ENCODE measurements at regions not wholly inside any gene's neighbourhood (a gene's known extent, or its start where the extent isn't known, plus 50 kb on each side); places are given as distances from the start of the nearest gene placed in this dataset.

DNA sequence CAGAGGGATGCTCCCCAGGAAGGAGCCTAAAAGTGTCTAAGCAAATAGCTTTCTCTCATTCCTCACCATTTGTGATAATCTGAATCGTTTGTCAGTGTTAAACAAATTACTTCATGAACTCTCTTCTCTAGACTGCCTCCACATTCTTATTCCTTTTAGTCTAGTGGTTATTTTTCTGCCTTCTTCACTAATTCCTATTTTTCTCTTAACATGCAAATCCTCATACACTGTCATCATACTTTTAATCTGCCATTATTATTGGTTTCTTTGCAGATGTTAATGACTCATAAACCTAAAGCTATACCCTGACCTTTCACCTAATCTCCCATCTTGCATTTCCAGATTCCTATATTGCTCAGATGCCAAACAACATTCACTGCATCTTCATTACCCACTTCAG is 428.9 kb downstream of the EFNA5 start:
- Histone ChIP-seq H3K4me2 (ENCODE audit: low read depth, low read length) (no peak overlapping the region), H2BK15ac (ENCODE audit: low read depth, low read length) (no peak overlapping the region), H3K18ac (ENCODE audit: low read depth, low read length) (no peak overlapping the region), H3K9ac (ENCODE audit: low read depth, low read length) (no peak overlapping the region), H3K9me1 (ENCODE audit: insufficient read depth, low read length) (no peaks in the 10 kb centered on the region), H2AK5ac (ENCODE audit: low read depth, low read length) (no peak overlapping the region), H4K20me1 (ENCODE audit: insufficient read depth, low read length) (no peaks in the 10 kb centered on the region), H3K9me3 (ENCODE audit: control insufficient read depth, insufficient read depth, low read length) (no peaks in the 10 kb centered on the region), H3K4me1 (ENCODE audit: control insufficient read depth, insufficient read depth, low read length) (no peaks in the 10 kb centered on the region), H2AK9ac (replicated peaks; ENCODE audit: low read depth, low read length, poor library complexity) (no peak overlapping the region), H3K4me3 (ENCODE audit: insufficient read depth, low read depth, low read length) (no peak overlapping the region), H3K56ac (ENCODE audit: extremely low read depth, insufficient read depth, low read length) (no peak overlapping the region), H2BK20ac (ENCODE audit: low read depth, low read length) (no peak overlapping the region), H3K14ac (replicated peaks; ENCODE audit: low read depth, low read length) (no peak overlapping the region), H3K79me1 (ENCODE audit: low read depth in 1 of 2, low read length in 2 of 2) (no peaks in the 10 kb centered on the region), H3K36me3 (ENCODE audit: control insufficient read depth, insufficient read depth, low read length) (no peaks in the 10 kb centered on the region), H2BK120ac (ENCODE audit: low read depth, low read length) (no peak overlapping the region), H4K8ac (ENCODE audit: low read depth in 2 of 2, low read length in 2 of 2) (no peak overlapping the region), H2BK5ac (ENCODE audit: low read depth, low read length, poor library complexity, severe bottlenecking) (no peak overlapping the region), H3K27me3 (ENCODE audit: control insufficient read depth, insufficient read depth, low read length) (no peaks in the 10 kb centered on the region), H4K91ac (ENCODE audit: insufficient read depth, low read depth, low read length) (no peak overlapping the region), H3K27ac (ENCODE audit: insufficient read depth, low read length) (no peak overlapping the region), H3K4ac (ENCODE audit: low read depth, low read length) (no peak overlapping the region), H2AFZ (replicated peaks; ENCODE audit: low read length, poor library complexity) (no peak overlapping the region), H4K5ac (ENCODE audit: low read depth, low read length) (no peak overlapping the region), H3K23ac (ENCODE audit: low read depth, low read length) (no peak overlapping the region)
- no peak for ATAC-seq (ENCODE audit: low read depth)
- BruUV-seq (replicated peaks) = no TSS peak
- no CpG with 5 or more reads among the region's 1 CpG for WGBS, 2 experiments (ENCODE audit: extremely low coverage in 2 of 2, insufficient read length in 1 of 2)
- TF ChIP-seq MXI1 (IDR thresholded peaks at IDR 0.05; ENCODE audit: borderline replicate concordance, low read depth, low read length) = no peak
- no peak for TF ChIP-seq CHD1 (IDR thresholded peaks at IDR 0.05; ENCODE audit: low read depth, low read length)
- TF ChIP-seq CEBPB (IDR thresholded peaks at IDR 0.05; ENCODE audit: low read depth, low read length) = no peak
- TF ChIP-seq RCOR1 (IDR thresholded peaks at IDR 0.05; ENCODE audit: insufficient replicate concordance, low read length) = no peak
- TF ChIP-seq MAZ (IDR thresholded peaks at IDR 0.05; ENCODE audit: borderline replicate concordance, low read depth, low read length) = no peak
- TF ChIP-seq SMC3 (IDR thresholded peaks at IDR 0.05; ENCODE audit: low read depth, low read length) = no peak
- no peak for TF ChIP-seq BHLHE40 (IDR thresholded peaks at IDR 0.05; ENCODE audit: low read depth, low read length)
- no peak for TF ChIP-seq RFX5 (IDR thresholded peaks at IDR 0.05; ENCODE audit: low read depth, low read length)
- TF ChIP-seq NFE2L2 (IDR thresholded peaks at IDR 0.05; ENCODE audit: low read depth, low read length) = no peak
- TF ChIP-seq CTCF (conservative IDR thresholded peaks at IDR 0.05; ENCODE audit: low read depth, low read length) = no peak
- TF ChIP-seq RAD21 (IDR thresholded peaks at IDR 0.05; ENCODE audit: low read length) = no peak
- TF ChIP-seq FOS (IDR thresholded peaks at IDR 0.05; ENCODE audit: low read depth, low read length) = no peak
- TF ChIP-seq MAFK (IDR thresholded peaks at IDR 0.05; ENCODE audit: low read depth, low read length) = no peak
- no peak for TF ChIP-seq ELK1 (IDR thresholded peaks at IDR 0.05; ENCODE audit: borderline replicate concordance, low read depth, low read length)
- TF ChIP-seq POLR2A (IDR thresholded peaks at IDR 0.05; ENCODE audit: low read depth, low read length) = no peak
- intact Hi-C loops (cut with micrococcal nuclease) (no loop called here), dilution Hi-C loops (cut with HindIII; ENCODE audit: low sequenced_read_pairs, unreplicated experiment) (no loop called here), in situ Hi-C loops (cut with MboI; ENCODE audit: low sequenced_read_pairs) (no loop called here)
- CTCF ChIA-PET = no interaction called here
- DNase-seq = no peak
- POLR2A ChIA-PET (ENCODE audit: unreplicated experiment) = no interaction called here

Data from IMR-90 (cell line).